ENCODE measurements at regions not wholly inside any gene's neighbourhood (a gene's known extent, or its start where the extent isn't known, plus 50 kb on each side); places are given as distances from the start of the nearest gene placed in this dataset.

- DNase-seq (ENCODE audit: low read depth, low spot score) = no peak
- dilution Hi-C loops (cut with MboI; ENCODE audit: extremely low pct_ligation_motif_present, low sequenced_read_pairs) = no loop called here
- TF ChIP-seq EZH2 (IDR thresholded peaks at IDR 0.05; ENCODE audit: low read length) (no peak), CTCF (optimal IDR thresholded peaks at IDR 0.05 in 1 of 3, IDR thresholded peaks at IDR 0.05 in 1 of 3, conservative IDR thresholded peaks at IDR 0.05 in 1 of 3; ENCODE audit: extremely low read depth in 1 of 3, insufficient read depth in 2 of 3, low read length in 3 of 3) (no peak)
- Histone ChIP-seq H2AFZ (ENCODE audit: control insufficient read depth, low read length) (no peak overlapping the region), H3K27me3 (ENCODE audit: control insufficient read depth, extremely low read depth, insufficient read depth, low read length) (no peaks in the 10 kb centered on the region), H3K4me1 (ENCODE audit: control insufficient read depth, extremely low read depth, insufficient read depth, low read length) (no peaks in the 10 kb centered on the region), H3K9me3 (ENCODE audit: control insufficient read depth, low read depth, low read length) (peaks cover 4% of the 10 kb centered on the region), H3K4me3 (ENCODE audit: control insufficient read depth in 2 of 3, extremely low read depth in 1 of 3, insufficient read depth in 2 of 3, low read depth in 1 of 3, low read length in 3 of 3) (no peak overlapping the region), H4K20me1 (ENCODE audit: control insufficient read depth, extremely low read depth, insufficient read depth, low read length) (no peaks in the 10 kb centered on the region), H3K79me2 (ENCODE audit: control insufficient read depth, insufficient read depth, low read length) (no peaks in the 10 kb centered on the region), H3K9ac (ENCODE audit: control insufficient read depth, extremely low read depth, insufficient read depth, low read length) (no peak overlapping the region), H3K27ac (ENCODE audit: control insufficient read depth, insufficient read depth, low read length) (no peak overlapping the region), H3K9me1 (ENCODE audit: control insufficient read depth, extremely low read depth, insufficient read depth, low read length) (no peaks in the 10 kb centered on the region), H3K36me3 (ENCODE audit: control insufficient read depth in 2 of 2, extremely low read depth in 1 of 2, insufficient read depth in 2 of 2, low read length in 2 of 2) (no peaks in the 10 kb centered on the region), H3K4me2 (ENCODE audit: control insufficient read depth, extremely low read depth, insufficient read depth, low read depth, low read length) (no peak overlapping the region)
- no peak for FAIRE-seq
Observed at GRCh38 chr6:92577077-92577719, 842.2 kb downstream of the EPHA7 start.

GRCh38 chr6:92568541-92568940 is 850.8 kb downstream of the EPHA7 start:
- FAIRE-seq = no peak
- Histone ChIP-seq H3K36me3 (ENCODE audit: control insufficient read depth in 2 of 2, extremely low read depth in 1 of 2, insufficient read depth in 2 of 2, low read length in 2 of 2) (no peaks in the 10 kb centered on the region), H3K4me3 (ENCODE audit: control insufficient read depth in 2 of 3, extremely low read depth in 1 of 3, insufficient read depth in 2 of 3, low read depth in 1 of 3, low read length in 3 of 3) (no peak overlapping the region), H3K79me2 (ENCODE audit: control insufficient read depth, insufficient read depth, low read length) (no peaks in the 10 kb centered on the region), H3K27ac (ENCODE audit: control insufficient read depth, insufficient read depth, low read length) (no peak overlapping the region), H3K27me3 (ENCODE audit: control insufficient read depth, extremely low read depth, insufficient read depth, low read length) (no peaks in the 10 kb centered on the region), H3K9me3 (ENCODE audit: control insufficient read depth, low read depth, low read length) (no peaks in the 10 kb centered on the region), H3K9ac (ENCODE audit: control insufficient read depth, extremely low read depth, insufficient read depth, low read length) (no peak overlapping the region), H4K20me1 (ENCODE audit: control insufficient read depth, extremely low read depth, insufficient read depth, low read length) (no peaks in the 10 kb centered on the region), H3K9me1 (ENCODE audit: control insufficient read depth, extremely low read depth, insufficient read depth, low read length) (no peaks in the 10 kb centered on the region), H3K4me1 (ENCODE audit: control insufficient read depth, extremely low read depth, insufficient read depth, low read length) (no peaks in the 10 kb centered on the region), H2AFZ (ENCODE audit: control insufficient read depth, low read length) (no peak overlapping the region), H3K4me2 (ENCODE audit: control insufficient read depth, extremely low read depth, insufficient read depth, low read depth, low read length) (no peak overlapping the region)
- TF ChIP-seq CTCF (optimal IDR thresholded peaks at IDR 0.05 in 1 of 3, IDR thresholded peaks at IDR 0.05 in 1 of 3, conservative IDR thresholded peaks at IDR 0.05 in 1 of 3; ENCODE audit: extremely low read depth in 1 of 3, insufficient read depth in 2 of 3, low read length in 3 of 3) (no peak), EZH2 (IDR thresholded peaks at IDR 0.05; ENCODE audit: low read length) (no peak)
- dilution Hi-C loops (cut with MboI; ENCODE audit: extremely low pct_ligation_motif_present, low sequenced_read_pairs) = no loop called here
- no peak for DNase-seq (ENCODE audit: low read depth, low spot score)

Measured in keratinocyte (primary cell).